ENCODE measurements at regions not wholly inside any gene's neighbourhood (a gene's known extent, or its start where the extent isn't known, plus 50 kb on each side); places are given as distances from the start of the nearest gene placed in this dataset.

DNA sequence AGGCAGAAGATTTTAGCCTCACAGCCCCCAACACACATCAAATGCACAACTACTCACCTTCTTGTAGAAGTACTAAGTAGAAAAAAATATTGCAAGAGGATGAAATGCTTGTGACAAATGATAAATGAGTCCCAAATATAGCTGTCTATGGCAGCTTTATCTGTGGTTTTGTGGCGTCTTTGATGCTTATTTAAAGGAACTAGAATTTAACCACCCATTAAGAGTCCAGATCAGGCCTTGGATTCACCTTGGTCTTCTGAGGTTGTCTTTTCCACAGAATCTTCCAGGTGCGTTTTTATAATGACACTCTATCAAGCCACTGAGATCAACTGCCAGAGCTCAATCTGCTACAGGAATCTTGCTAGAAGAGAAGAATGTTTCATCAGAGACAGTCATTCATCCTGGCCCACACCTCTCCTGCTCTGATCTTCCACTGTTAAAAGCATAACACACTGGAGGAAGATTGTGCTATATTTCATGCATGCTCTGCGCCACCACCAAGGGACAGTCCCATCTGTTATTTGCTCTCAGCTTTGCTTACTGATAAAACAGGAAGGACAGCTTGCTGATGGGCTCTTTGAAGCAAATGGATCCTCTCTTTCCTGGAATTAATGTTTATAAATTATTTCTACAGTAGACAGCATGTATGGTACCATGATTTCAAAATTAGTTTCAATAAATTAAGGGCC is 144.1 kb downstream of the SLC7A11 start:
- H3K27me3 Mint-ChIP-seq (ENCODE audit: unreplicated experiment), result no peaks in the 10 kb centered on the region
- no peak overlapping the region for H3K27ac Mint-ChIP-seq (ENCODE audit: unreplicated experiment)
- H3K36me3 Mint-ChIP-seq (ENCODE audit: unreplicated experiment), result no peaks in the 10 kb centered on the region
- TF ChIP-seq, protein P1, sequence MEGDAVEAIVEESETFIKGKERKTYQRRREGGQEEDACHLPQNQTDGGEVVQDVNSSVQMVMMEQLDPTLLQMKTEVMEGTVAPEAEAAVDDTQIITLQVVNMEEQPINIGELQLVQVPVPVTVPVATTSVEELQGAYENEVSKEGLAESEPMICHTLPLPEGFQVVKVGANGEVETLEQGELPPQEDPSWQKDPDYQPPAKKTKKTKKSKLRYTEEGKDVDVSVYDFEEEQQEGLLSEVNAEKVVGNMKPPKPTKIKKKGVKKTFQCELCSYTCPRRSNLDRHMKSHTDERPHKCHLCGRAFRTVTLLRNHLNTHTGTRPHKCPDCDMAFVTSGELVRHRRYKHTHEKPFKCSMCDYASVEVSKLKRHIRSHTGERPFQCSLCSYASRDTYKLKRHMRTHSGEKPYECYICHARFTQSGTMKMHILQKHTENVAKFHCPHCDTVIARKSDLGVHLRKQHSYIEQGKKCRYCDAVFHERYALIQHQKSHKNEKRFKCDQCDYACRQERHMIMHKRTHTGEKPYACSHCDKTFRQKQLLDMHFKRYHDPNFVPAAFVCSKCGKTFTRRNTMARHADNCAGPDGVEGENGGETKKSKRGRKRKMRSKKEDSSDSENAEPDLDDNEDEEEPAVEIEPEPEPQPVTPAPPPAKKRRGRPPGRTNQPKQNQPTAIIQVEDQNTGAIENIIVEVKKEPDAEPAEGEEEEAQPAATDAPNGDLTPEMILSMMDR (IDR thresholded peaks at IDR 0.05), result no peak
- H3K4me3 Mint-ChIP-seq (ENCODE audit: unreplicated experiment), result no peak overlapping the region
- H3K9me3 Mint-ChIP-seq (ENCODE audit: unreplicated experiment), result no peaks in the 10 kb centered on the region
- no peak for DNase-seq (ENCODE audit: extremely low spot score, unreplicated experiment)
- peaks cover 15% of the 10 kb centered on the region for H3K4me1 Mint-ChIP-seq (ENCODE audit: unreplicated experiment)

DNA sequence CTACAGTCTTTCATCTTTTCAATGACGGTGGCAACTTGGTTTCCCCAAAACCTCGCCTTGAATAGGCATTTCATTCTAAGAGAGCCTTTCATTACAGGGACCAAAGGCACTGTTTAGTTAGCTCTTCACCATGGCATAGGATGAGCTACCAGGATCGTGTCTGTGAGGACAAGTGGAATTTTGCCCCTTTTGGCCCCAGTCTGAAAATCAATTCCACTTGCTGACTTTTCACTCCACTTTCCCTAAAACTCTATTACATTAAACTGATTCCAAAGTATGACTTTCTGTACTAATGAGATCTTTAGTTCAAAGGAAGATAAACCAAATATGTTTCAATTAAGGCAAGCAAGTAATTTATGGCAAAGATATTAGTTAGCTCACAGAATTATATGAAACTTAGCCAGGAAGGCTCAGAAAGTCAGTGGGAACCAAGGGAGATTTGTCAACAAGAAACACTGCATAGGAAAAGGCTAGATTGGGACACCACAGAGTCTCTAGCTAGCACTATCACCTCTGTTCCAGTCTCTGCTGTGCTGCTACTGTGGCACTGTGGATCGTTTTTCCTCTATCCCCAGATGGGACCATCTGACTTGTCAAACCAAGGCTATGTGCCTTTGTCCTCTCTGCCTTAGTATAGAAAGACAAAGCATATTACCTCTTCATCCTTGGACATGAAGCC is 145.6 kb downstream of the SLC7A11 start:
- TF ChIP-seq, protein P1 (IDR thresholded peaks at IDR 0.05), result no peak

DNA sequence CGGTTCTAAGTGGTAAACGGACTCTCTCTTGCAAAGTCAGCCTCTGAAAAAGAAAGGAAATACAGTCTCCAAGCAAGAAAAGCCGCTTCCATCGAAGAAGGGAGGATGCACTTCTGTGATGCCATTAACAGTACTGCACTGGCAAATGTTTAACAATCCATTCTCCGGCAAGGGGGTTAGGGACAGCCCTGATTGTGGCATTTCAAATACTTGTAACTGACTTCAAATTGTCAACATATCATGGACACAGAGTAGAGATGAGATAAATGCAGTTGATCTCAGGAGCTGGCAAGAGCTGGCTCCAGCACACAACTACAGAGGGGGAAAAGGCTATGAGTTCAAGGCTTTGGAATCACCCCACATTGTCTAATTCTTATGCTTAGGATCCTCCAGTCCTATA is 146.8 kb downstream of the SLC7A11 start:
- DNase-seq (ENCODE audit: extremely low spot score, unreplicated experiment), result no peak
- H3K27me3 Mint-ChIP-seq (ENCODE audit: unreplicated experiment), result no peaks in the 10 kb centered on the region
- no peak overlapping the region for H3K27ac Mint-ChIP-seq (ENCODE audit: unreplicated experiment)
- H3K4me1 Mint-ChIP-seq (ENCODE audit: unreplicated experiment), result peaks cover 13% of the 10 kb centered on the region
- H3K9me3 Mint-ChIP-seq (ENCODE audit: unreplicated experiment), result no peaks in the 10 kb centered on the region
- H3K4me3 Mint-ChIP-seq (ENCODE audit: unreplicated experiment), result no peak overlapping the region
- no peaks in the 10 kb centered on the region for H3K36me3 Mint-ChIP-seq (ENCODE audit: unreplicated experiment)
- TF ChIP-seq, protein P1 (IDR thresholded peaks at IDR 0.05), result no peak

More for the DNA sequence above, 145.6 kb downstream of the SLC7A11 start:
- no peaks in the 10 kb centered on the region for H3K9me3 Mint-ChIP-seq (ENCODE audit: unreplicated experiment)
- no peaks in the 10 kb centered on the region for H3K27me3 Mint-ChIP-seq (ENCODE audit: unreplicated experiment)
- peaks cover 15% of the 10 kb centered on the region for H3K4me1 Mint-ChIP-seq (ENCODE audit: unreplicated experiment)
- DNase-seq (ENCODE audit: extremely low spot score, unreplicated experiment), result no peak
- no peak overlapping the region for H3K4me3 Mint-ChIP-seq (ENCODE audit: unreplicated experiment)
- H3K36me3 Mint-ChIP-seq (ENCODE audit: unreplicated experiment), result no peaks in the 10 kb centered on the region
- no peak overlapping the region for H3K27ac Mint-ChIP-seq (ENCODE audit: unreplicated experiment)

DNA sequence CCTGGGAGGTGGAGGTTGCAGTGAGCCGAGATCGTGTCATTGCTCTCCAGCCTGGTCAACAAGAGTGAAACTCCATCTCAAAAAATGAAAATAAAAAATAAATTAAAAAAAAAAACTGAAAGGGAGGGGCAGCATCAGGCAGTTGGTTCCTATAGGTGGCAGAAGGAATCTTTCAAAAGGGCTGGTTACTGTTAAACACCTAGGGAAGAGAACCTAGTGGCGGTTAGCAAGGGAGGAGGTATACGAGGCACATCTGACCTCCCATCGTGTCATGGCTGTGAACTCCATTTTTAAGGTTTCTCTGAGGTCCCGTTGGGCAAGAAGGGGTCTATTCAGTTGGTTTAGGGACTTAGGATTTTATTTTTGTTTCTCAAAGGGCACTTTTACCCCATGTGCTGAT is 150.1 kb downstream of the SLC7A11 start:
- H3K4me3 Mint-ChIP-seq (ENCODE audit: unreplicated experiment), result no peak overlapping the region
- DNase-seq (ENCODE audit: extremely low spot score, unreplicated experiment), result no peak
- TF ChIP-seq, protein P1 (IDR thresholded peaks at IDR 0.05), result no peak
- no peaks in the 10 kb centered on the region for H3K36me3 Mint-ChIP-seq (ENCODE audit: unreplicated experiment)
- H3K27me3 Mint-ChIP-seq (ENCODE audit: unreplicated experiment), result no peaks in the 10 kb centered on the region
- no peak overlapping the region for H3K27ac Mint-ChIP-seq (ENCODE audit: unreplicated experiment)
- H3K4me1 Mint-ChIP-seq (ENCODE audit: unreplicated experiment), result peaks cover 16% of the 10 kb centered on the region
- no peaks in the 10 kb centered on the region for H3K9me3 Mint-ChIP-seq (ENCODE audit: unreplicated experiment)

DNA sequence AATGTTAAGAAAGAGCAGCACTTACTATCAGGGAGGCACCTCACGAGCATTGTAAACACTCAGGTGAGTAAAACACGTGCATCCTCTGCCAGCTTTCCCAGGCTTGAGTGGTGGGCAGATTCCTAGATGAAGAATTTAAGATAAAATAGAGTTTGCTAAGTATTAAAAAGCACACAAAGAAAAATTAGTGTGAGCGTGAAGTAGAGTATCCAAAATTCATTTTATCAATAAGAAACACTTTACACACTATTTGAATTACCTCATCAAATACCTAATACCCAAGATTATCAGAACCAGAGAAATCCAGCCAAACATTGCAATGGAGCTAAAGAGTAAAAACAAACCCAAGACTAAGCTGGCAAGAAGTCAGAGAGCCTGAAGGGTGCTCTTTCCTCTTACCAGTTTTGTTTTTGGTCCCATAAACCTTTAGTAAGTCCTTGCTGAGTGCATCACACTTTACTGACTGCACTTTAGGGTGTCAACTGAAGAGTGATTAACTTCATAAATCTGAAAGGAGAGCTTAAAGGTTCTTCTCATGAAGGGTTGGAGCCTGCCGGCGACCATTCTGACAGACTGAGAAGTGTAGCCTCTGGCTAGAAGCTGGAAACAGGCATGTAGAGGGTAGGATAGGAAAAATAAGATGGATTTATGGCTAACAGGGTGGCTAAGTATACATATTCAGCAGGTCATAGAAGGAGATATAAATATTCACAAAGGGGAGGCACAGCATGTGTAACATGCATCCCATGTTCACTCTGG is 151.1 kb downstream of the SLC7A11 start:
- TF ChIP-seq, protein P1 (IDR thresholded peaks at IDR 0.05), result no peak
- Mint-ChIP-seq H3K4me3 (ENCODE audit: unreplicated experiment) (no peak overlapping the region), H3K4me1 (ENCODE audit: unreplicated experiment) (peaks cover 26% of the 10 kb centered on the region), H3K27me3 (ENCODE audit: unreplicated experiment) (no peaks in the 10 kb centered on the region), H3K27ac (ENCODE audit: unreplicated experiment) (no peak overlapping the region), H3K9me3 (ENCODE audit: unreplicated experiment) (no peaks in the 10 kb centered on the region), H3K36me3 (ENCODE audit: unreplicated experiment) (no peaks in the 10 kb centered on the region)
- no peak for DNase-seq (ENCODE audit: extremely low spot score, unreplicated experiment)
